CD14-positive monocyte (primary cell): ENCODE measurements at regions not wholly inside any gene's neighbourhood (a gene's known extent, or its start where the extent isn't known, plus 50 kb on each side); places are given as distances from the start of the nearest gene placed in this dataset.

ENCODE experiments used
- DNase-seq, 3 donors: peaks; one replicate each; pipeline ENCODE4 v3.0.0-alpha.2; 2011 to 2022
- H2AFZ ChIP-seq: 2 replicates; pipeline ENCODE4 v1.6.0; 2012; ENCODE audit warnings: mild to moderate bottlenecking, low read depth, low read length, inconsistent platforms; ENCODE audit not compliant: insufficient read depth, poor library complexity, severe bottlenecking
- H3K27ac ChIP-seq, 2 donors: 1 replicate in 1 of 2; 2 replicates in 1 of 2; pipeline ENCODE4 v1.5.1; 2012 to 2013; ENCODE audit warnings: low read length in 2 of 2, control low read depth in 1 of 2, inconsistent platforms in 1 of 2, low read depth in 1 of 2, mild to moderate bottlenecking in 1 of 2
- H3K27me3 ChIP-seq, 2 donors: one replicate each; pipeline versions ENCODE4 v1.6.0 to v1.6.1; 2011 to 2013; ENCODE audit warnings: low read length in 2 of 2; ENCODE audit not compliant: control insufficient read depth in 2 of 2, insufficient read depth in 2 of 2
- H3K36me3 ChIP-seq, 2 donors: replicated peaks in 1 of 2; 1 replicate in 1 of 2; 2 replicates in 1 of 2; pipeline versions ENCODE4 v1.5.1 to v1.6.1; 2012 to 2013; ENCODE audit warnings: low read length in 2 of 2, control low read depth in 1 of 2, inconsistent platforms in 1 of 2, mild to moderate bottlenecking in 1 of 2; ENCODE audit not compliant: insufficient read depth in 2 of 2, control insufficient read depth in 1 of 2
- H3K4me1 ChIP-seq, 2 donors: 1 replicate in 1 of 2; 2 replicates in 1 of 2; pipeline versions ENCODE4 v1.5.1 to v1.6.1; 2012 to 2013; ENCODE audit warnings: low read length in 2 of 2, control low read depth in 1 of 2, inconsistent platforms in 1 of 2, mild to moderate bottlenecking in 1 of 2, moderate library complexity in 1 of 2; ENCODE audit not compliant: insufficient read depth in 2 of 2, control insufficient read depth in 1 of 2
- H3K4me2 ChIP-seq: replicated peaks from 2 replicates; pipeline ENCODE3; 2012; ENCODE audit warnings: low read length, moderate library complexity, mild to moderate bottlenecking; ENCODE audit not compliant: poor library complexity, severe bottlenecking; ENCODE audit errors: extremely low read depth
- H3K4me3 ChIP-seq, 3 experiments: fragments of 200-600 bp in 1 of 3; sonication (generic) in 1 of 3; replicated peaks in 1 of 3; 1 replicate in 2 of 3; 2 replicates in 1 of 3; pipeline ENCODE4 v1.5.1; 2011 to 2013; ENCODE audit warnings: low read length in 3 of 3, mild to moderate bottlenecking in 3 of 3, control low read depth in 2 of 3, low read depth in 2 of 3, inconsistent platforms in 1 of 3, moderate library complexity in 1 of 3
- H3K79me2 ChIP-seq: 2 replicates; pipeline ENCODE4 v1.6.0; 2012; ENCODE audit warnings: mild to moderate bottlenecking, control low read depth, inconsistent platforms, low read length, moderate library complexity; ENCODE audit not compliant: insufficient read depth
- H3K9ac ChIP-seq: 2 replicates; pipeline ENCODE4 v1.6.0; 2017; ENCODE audit warnings: low read length, mild to moderate bottlenecking; ENCODE audit not compliant: insufficient read depth, poor library complexity, severe bottlenecking
- H3K9me3 ChIP-seq, 2 donors: replicated peaks in 1 of 2; 1 replicate in 1 of 2; 2 replicates in 1 of 2; pipeline versions ENCODE4 v1.5.1 to v1.6.1; 2012 to 2013; ENCODE audit warnings: low read length in 2 of 2, control low read depth in 1 of 2; ENCODE audit not compliant: control insufficient read depth in 1 of 2, insufficient read depth in 1 of 2
- H4K20me1 ChIP-seq: 2 replicates; pipeline ENCODE4 v1.6.0; 2012; ENCODE audit warnings: mild to moderate bottlenecking, low read length, control low read depth, moderate library complexity; ENCODE audit not compliant: insufficient read depth
- H3K27ac Mint-ChIP-seq, 7 donors: one replicate each; pipeline ENCODE4 v1.8.0; 2020; ENCODE audit warnings: mild to moderate bottlenecking in 7 of 7, mixed read lengths in 7 of 7, moderate library complexity in 6 of 7, inconsistent platforms in 2 of 7
- H3K27me3 Mint-ChIP-seq, 3 donors: one replicate each; pipeline ENCODE4 v1.8.0; 2021 to 2022; ENCODE audit warnings: low read depth in 3 of 3, mild to moderate bottlenecking in 3 of 3, mixed read lengths in 3 of 3, moderate library complexity in 3 of 3, inconsistent platforms in 1 of 3
- H3K36me3 Mint-ChIP-seq, 2 donors: one replicate each; pipeline ENCODE4 v1.8.0; 2020; ENCODE audit warnings: mixed read lengths in 2 of 2, inconsistent platforms in 1 of 2, mild to moderate bottlenecking in 1 of 2
- H3K4me1 Mint-ChIP-seq: one replicate; pipeline ENCODE4 v1.8.0; 2020; ENCODE audit warnings: mild to moderate bottlenecking, mixed read lengths
- H3K4me3 Mint-ChIP-seq, 2 donors: one replicate each; pipeline ENCODE4 v1.8.0; 2020; ENCODE audit warnings: mild to moderate bottlenecking in 2 of 2, mixed read lengths in 2 of 2, moderate library complexity in 1 of 2
- H3K9me3 Mint-ChIP-seq, 7 donors: one replicate each; pipeline ENCODE4 v1.8.0; 2020 to 2022; ENCODE audit warnings: mixed read lengths in 7 of 7, mild to moderate bottlenecking in 6 of 7, moderate library complexity in 6 of 7, inconsistent platforms in 2 of 7
- CTCF ChIP-seq: fragments of 200-600 bp; IDR thresholded peaks from one replicate; pipeline ENCODE4 v1.8.0; 2022; ENCODE audit warnings: antibody characterized with exemption, mild to moderate bottlenecking
- WGBS: methylation state at CpG from one replicate; pipeline ENCODE4 v1.1.5; 2013; ENCODE audit warnings: missing lambda C conversion rate; ENCODE audit not compliant: insufficient coverage; 5-methylcytosine and 5-hydroxymethylcytosine counted together
- intact Hi-C, 2 donors: fragments of 100-400 bp; cut with micrococcal nuclease; formaldehyde crosslinking; loops; one replicate each; pipeline versions ENCODE4 v1.15.0 to v1.15.1; 2023

GRCh38 chr14:86942936-86943335, 1050.0 kb downstream of the GALC start:
- H3K4me3 Mint-ChIP-seq, result no peak overlapping the region
- Histone ChIP-seq H3K27ac (no peak overlapping the region), H3K27me3 (no peaks in the 10 kb centered on the region)

GRCh38 chr14:86940106-86940505, 1052.9 kb downstream of the GALC start:
- no peak for DNase-seq
- Histone ChIP-seq H4K20me1 (no peaks in the 10 kb centered on the region), H2AFZ (no peak overlapping the region), H3K4me3 (no peak overlapping the region), H3K79me2 (no peaks in the 10 kb centered on the region), H3K36me3 (no peaks in the 10 kb centered on the region), H3K4me1 (no peaks in the 10 kb centered on the region), H3K9me3 (no peaks in the 10 kb centered on the region), H3K27me3 (no peaks in the 10 kb centered on the region), H3K27ac (no peak overlapping the region), H3K9ac (no peak overlapping the region), H3K4me2 (no peak overlapping the region)
- TF ChIP-seq CTCF, result no peak
- Mint-ChIP-seq H3K9me3 (peaks cover 0 to 8% (median 4%) of the 10 kb centered on the region in 7 donors), H3K36me3 (no peaks in the 10 kb centered on the region), H3K4me3 (no peak overlapping the region), H3K27me3 (peaks cover 0 to 2% (median 0%) of the 10 kb centered on the region in 3 donors), H3K4me1 (no peaks in the 10 kb centered on the region), H3K27ac (peak overlapping the region in 1 of 7 donors; percentile 3)
- WGBS, result no CpG with 5 or more reads among the region's 2 CpGs
- intact Hi-C loops, result no loop called here

More at GRCh38 chr14:86942936-86943335, 1050.0 kb downstream of the GALC start:
- no peak for DNase-seq
- Histone ChIP-seq H2AFZ (no peak overlapping the region), H3K79me2 (no peaks in the 10 kb centered on the region), H3K9ac (no peak overlapping the region), H3K36me3 (no peaks in the 10 kb centered on the region), H4K20me1 (no peaks in the 10 kb centered on the region), H3K4me3 (no peak overlapping the region), H3K4me2 (no peak overlapping the region), H3K4me1 (no peaks in the 10 kb centered on the region), H3K9me3 (no peaks in the 10 kb centered on the region)
- Mint-ChIP-seq H3K9me3 (peaks cover 2 to 10% (median 4%) of the 10 kb centered on the region in 7 donors), H3K4me1 (no peaks in the 10 kb centered on the region), H3K36me3 (no peaks in the 10 kb centered on the region), H3K27ac (no peak overlapping the region), H3K27me3 (peaks cover 0 to 2% (median 0%) of the 10 kb centered on the region in 3 donors)
- 36% methylated on average over 3 of the region's 4 CpGs for WGBS
- no peak for TF ChIP-seq CTCF
- intact Hi-C loops, result no loop called here
